Ectodermal cell (in vitro differentiated cells): ENCODE measurements at regions not wholly inside any gene's neighbourhood (a gene's known extent, or its start where the extent isn't known, plus 50 kb on each side); places are given as distances from the start of the nearest gene placed in this dataset.

Experiments used
- H3K27ac ChIP-seq: 2 replicates; pipeline ENCODE4 v1.7.0; 2013; ENCODE audit warnings: mild to moderate bottlenecking, low read depth, low read length; ENCODE audit not compliant: insufficient read depth, poor library complexity, severe bottlenecking
- H3K27me3 ChIP-seq: 2 replicates; pipeline ENCODE4 v1.7.0; 2013; ENCODE audit warnings: mild to moderate bottlenecking, low read length; ENCODE audit not compliant: insufficient read depth, control insufficient read depth, poor library complexity, severe bottlenecking
- H3K36me3 ChIP-seq: one replicate; pipeline ENCODE4 v1.7.0; 2013; ENCODE audit warnings: low read length; ENCODE audit not compliant: control insufficient read depth, insufficient read depth
- H3K4me1 ChIP-seq: one replicate; pipeline ENCODE4 v1.7.0; 2013; ENCODE audit warnings: low read length; ENCODE audit not compliant: control insufficient read depth, insufficient read depth
- H3K4me3 ChIP-seq: 2 replicates; pipeline ENCODE4 v1.7.0; 2013; ENCODE audit warnings: low read depth, low read length, control low read depth; ENCODE audit not compliant: insufficient read depth
- H3K9me3 ChIP-seq: 2 replicates; pipeline ENCODE4 v1.7.0; 2013; ENCODE audit warnings: mild to moderate bottlenecking, low read length, moderate library complexity; ENCODE audit not compliant: control insufficient read depth
- WGBS, 2 experiments: methylation state at CpG; one replicate each; pipeline ENCODE4 v1.1.7; 2013; ENCODE audit warnings: missing lambda C conversion rate in 2 of 2; 5-methylcytosine and 5-hydroxymethylcytosine counted together

- WGBS, 2 experiments = 85 to 99% methylated on average over 3 of the region's 3 CpGs
- Histone ChIP-seq H3K27ac (no peak overlapping the region), H3K4me3 (no peak overlapping the region), H3K9me3 (no peaks in the 10 kb centered on the region), H3K27me3 (no peaks in the 10 kb centered on the region), H3K36me3 (no peaks in the 10 kb centered on the region), H3K4me1 (no peaks in the 10 kb centered on the region)
Observed at GRCh38 chr12:24049101-24049500, 99.6 kb upstream of the SOX5 start.

GRCh38 chr12:24048446-24048845 lies 99.0 kb upstream of the SOX5 start:
- Histone ChIP-seq H3K27me3 (no peaks in the 10 kb centered on the region), H3K4me1 (no peaks in the 10 kb centered on the region), H3K9me3 (no peaks in the 10 kb centered on the region), H3K36me3 (no peaks in the 10 kb centered on the region), H3K27ac (no peak overlapping the region), H3K4me3 (no peak overlapping the region)
- 94 to 100% methylated on average over 3 to 4 of the region's 4 CpGs for WGBS, 2 experiments

- Histone ChIP-seq H3K27ac (no peak overlapping the region), H3K4me3 (no peak overlapping the region), H3K4me1 (no peaks in the 10 kb centered on the region), H3K9me3 (no peaks in the 10 kb centered on the region), H3K36me3 (no peaks in the 10 kb centered on the region), H3K27me3 (no peaks in the 10 kb centered on the region)
- WGBS, 2 experiments = 93 to 96% methylated on average over 4 of the region's 4 CpGs
Observed at GRCh38 chr12:24047326-24047725, 97.9 kb upstream of the SOX5 start.

GRCh38 chr12:24045816-24046257 lies 96.4 kb upstream of the SOX5 start:
- Histone ChIP-seq H3K9me3 (no peaks in the 10 kb centered on the region), H3K36me3 (no peaks in the 10 kb centered on the region), H3K27ac (no peak overlapping the region), H3K4me1 (no peaks in the 10 kb centered on the region), H3K4me3 (no peak overlapping the region), H3K27me3 (no peaks in the 10 kb centered on the region)
- 96 to 97% methylated on average over 5 of the region's 5 CpGs for WGBS, 2 experiments

- H3K27ac ChIP-seq = no peak overlapping the region
- 82 to 94% methylated on average over 4 of the region's 5 CpGs for WGBS, 2 experiments
- H3K9me3 ChIP-seq = no peaks in the 10 kb centered on the region
Observed at GRCh38 chr12:24044941-24045703, 95.7 kb upstream of the SOX5 start.

GRCh38 chr12:24042651-24043050 lies 93.2 kb upstream of the SOX5 start:
- Histone ChIP-seq H3K4me3 (no peak overlapping the region), H3K9me3 (no peaks in the 10 kb centered on the region), H3K36me3 (no peaks in the 10 kb centered on the region), H3K4me1 (no peaks in the 10 kb centered on the region), H3K27ac (no peak overlapping the region), H3K27me3 (no peaks in the 10 kb centered on the region)

More at GRCh38 chr12:24044941-24045703, 95.7 kb upstream of the SOX5 start:
- Histone ChIP-seq H3K27me3 (no peaks in the 10 kb centered on the region), H3K36me3 (no peaks in the 10 kb centered on the region), H3K4me3 (no peak overlapping the region), H3K4me1 (no peaks in the 10 kb centered on the region)

- Histone ChIP-seq H3K36me3 (no peaks in the 10 kb centered on the region), H3K4me1 (peaks cover 10% of the 10 kb centered on the region), H3K27me3 (no peaks in the 10 kb centered on the region), H3K27ac (no peak overlapping the region), H3K9me3 (no peaks in the 10 kb centered on the region), H3K4me3 (no peak overlapping the region)
- 100% methylated on average over 1 of the region's 1 CpG for WGBS, 2 experiments
Observed at GRCh38 chr12:24039113-24039525, 89.6 kb upstream of the SOX5 start.

GRCh38 chr12:24038211-24038997 lies 88.9 kb upstream of the SOX5 start:
- 81% methylated on average over 4 to 5 of the region's 6 CpGs for WGBS, 2 experiments
- no peaks in the 10 kb centered on the region for H3K27me3 ChIP-seq
- no peaks in the 10 kb centered on the region for H3K36me3 ChIP-seq
- no peak overlapping the region for H3K4me3 ChIP-seq
- H3K9me3 ChIP-seq = no peaks in the 10 kb centered on the region
- H3K27ac ChIP-seq = no peak overlapping the region
- peaks cover 14% of the 10 kb centered on the region for H3K4me1 ChIP-seq

GRCh38 chr12:24036438-24037216 lies 87.2 kb upstream of the SOX5 start:
- Histone ChIP-seq H3K4me3 (no peak overlapping the region), H3K27ac (no peak overlapping the region), H3K9me3 (no peaks in the 10 kb centered on the region), H3K4me1 (peaks cover 14% of the 10 kb centered on the region), H3K36me3 (no peaks in the 10 kb centered on the region), H3K27me3 (no peaks in the 10 kb centered on the region)
- WGBS, 2 experiments = 88 to 98% methylated on average over 3 of the region's 3 CpGs

- Histone ChIP-seq H3K36me3 (no peaks in the 10 kb centered on the region), H3K27ac (no peak overlapping the region), H3K4me3 (no peak overlapping the region), H3K9me3 (no peaks in the 10 kb centered on the region), H3K4me1 (peaks cover 14% of the 10 kb centered on the region), H3K27me3 (no peaks in the 10 kb centered on the region)
- 98 to 100% methylated on average over 2 to 3 of the region's 3 CpGs for WGBS, 2 experiments
Observed at GRCh38 chr12:24034894-24035293, 85.4 kb upstream of the SOX5 start.
